ENCODE measurements at regions not wholly inside any gene's neighbourhood (a gene's known extent, or its start where the extent isn't known, plus 50 kb on each side); places are given as distances from the start of the nearest gene placed in this dataset.
A peak's percentile ranks its signal among the peaks of the same experiment; 100 is the strongest.
"Not testable (repeated sequence)": the region's sequence is repeated elsewhere in the genome, so short reads cannot be mapped to it uniquely, and the experiment has no call there.

- H3K4me1 ChIP-seq, result no peaks in the 10 kb centered on the region
- H3K36me3 ChIP-seq, result no peaks in the 10 kb centered on the region
- no peaks in the 10 kb centered on the region for H3K27me3 ChIP-seq
- DNase-seq, result no peak
- no peak for TF ChIP-seq CTCF (IDR thresholded peaks at IDR 0.05; ENCODE audit: low read depth, low read length)
- no peaks in the 10 kb centered on the region for H3K9me3 ChIP-seq
- peak overlapping the region; percentile 57 for H3K4me3 ChIP-seq (ENCODE audit: low read depth, low read length)
These were observed 140.8 kb upstream of the CARMIL1 start for GRCh38 chr6:25138233-25138933.

- no peak for TF ChIP-seq CTCF (IDR thresholded peaks at IDR 0.05; ENCODE audit: low read depth, low read length)
- H3K36me3 ChIP-seq, result no peaks in the 10 kb centered on the region
- DNase-seq, result no peak
- H3K4me1 ChIP-seq, result no peaks in the 10 kb centered on the region
- peak overlapping the region; percentile 57 for H3K4me3 ChIP-seq (ENCODE audit: low read depth, low read length)
- no peaks in the 10 kb centered on the region for H3K27me3 ChIP-seq
- H3K9me3 ChIP-seq, result no peaks in the 10 kb centered on the region
These were observed 140.2 kb upstream of the CARMIL1 start for GRCh38 chr6:25138934-25139415.

- DNase-seq; H3K27me3 ChIP-seq; H3K4me3 ChIP-seq (ENCODE audit: low read depth, low read length); H3K9me3 ChIP-seq; H3K4me1 ChIP-seq; H3K36me3 ChIP-seq: not testable (repeated sequence)
These were observed 139.6 kb upstream of the CARMIL1 start for GRCh38 chr6:25139608-25140007.

- H3K9me3 ChIP-seq, result no peaks in the 10 kb centered on the region
- no peaks in the 10 kb centered on the region for H3K4me1 ChIP-seq
- H3K4me3 ChIP-seq (ENCODE audit: low read depth, low read length), result no peak overlapping the region
- no peak for TF ChIP-seq CTCF (IDR thresholded peaks at IDR 0.05; ENCODE audit: low read depth, low read length)
- no peak for DNase-seq
- H3K36me3 ChIP-seq, result no peaks in the 10 kb centered on the region
- H3K27me3 ChIP-seq, result no peaks in the 10 kb centered on the region
These were observed 136.7 kb upstream of the CARMIL1 start for GRCh38 chr6:25142506-25142905.

GRCh38 chr6:25144919-25145318, 134.3 kb upstream of the CARMIL1 start:
- Histone ChIP-seq H3K27me3 (no peaks in the 10 kb centered on the region), H3K4me3 (ENCODE audit: low read depth, low read length) (no peak overlapping the region), H3K4me1 (no peaks in the 10 kb centered on the region), H3K36me3 (no peaks in the 10 kb centered on the region), H3K9me3 (no peaks in the 10 kb centered on the region)
- TF ChIP-seq CTCF (IDR thresholded peaks at IDR 0.05; ENCODE audit: low read depth, low read length), result no peak
- no peak for DNase-seq

- no peaks in the 10 kb centered on the region for H3K9me3 ChIP-seq
- no peak for TF ChIP-seq CTCF (IDR thresholded peaks at IDR 0.05; ENCODE audit: low read depth, low read length)
- H3K36me3 ChIP-seq, result no peaks in the 10 kb centered on the region
- no peak overlapping the region for H3K4me3 ChIP-seq (ENCODE audit: low read depth, low read length)
- H3K27me3 ChIP-seq, result no peaks in the 10 kb centered on the region
- no peak for DNase-seq
- H3K4me1 ChIP-seq, result no peaks in the 10 kb centered on the region
These were observed 132.0 kb upstream of the CARMIL1 start for GRCh38 chr6:25147223-25147622.

Measured in BE2C (cell line).